Choroid plexus epithelial cell (primary cell): ENCODE measurements at regions not wholly inside any gene's neighbourhood (a gene's known extent, or its start where the extent isn't known, plus 50 kb on each side); places are given as distances from the start of the nearest gene placed in this dataset.

ENCODE experiments used
- DNase-seq: peaks from one replicate; pipeline ENCODE4 v3.0.0-alpha.2; 2010; ENCODE audit warnings: low read depth
- H3K4me3 ChIP-seq: 2 replicates; pipeline ENCODE4 v1.5.1; 2011; ENCODE audit warnings: low read depth, mild to moderate bottlenecking, control low read depth, low read length, moderate library complexity
- TF ChIP-seq, protein P1 (sequence below): conservative IDR thresholded peaks from 2 replicates; pipeline ENCODE4 v1.5.1; 2011; ENCODE audit warnings: low read depth, mild to moderate bottlenecking, control low read depth, inconsistent platforms, low read length, moderate library complexity

GRCh38 chr4:178140326-178140915 lies 698.2 kb upstream of the AGA start:
- no peak for DNase-seq
- H3K4me3 ChIP-seq, result no peak overlapping the region
- TF ChIP-seq, protein P1, sequence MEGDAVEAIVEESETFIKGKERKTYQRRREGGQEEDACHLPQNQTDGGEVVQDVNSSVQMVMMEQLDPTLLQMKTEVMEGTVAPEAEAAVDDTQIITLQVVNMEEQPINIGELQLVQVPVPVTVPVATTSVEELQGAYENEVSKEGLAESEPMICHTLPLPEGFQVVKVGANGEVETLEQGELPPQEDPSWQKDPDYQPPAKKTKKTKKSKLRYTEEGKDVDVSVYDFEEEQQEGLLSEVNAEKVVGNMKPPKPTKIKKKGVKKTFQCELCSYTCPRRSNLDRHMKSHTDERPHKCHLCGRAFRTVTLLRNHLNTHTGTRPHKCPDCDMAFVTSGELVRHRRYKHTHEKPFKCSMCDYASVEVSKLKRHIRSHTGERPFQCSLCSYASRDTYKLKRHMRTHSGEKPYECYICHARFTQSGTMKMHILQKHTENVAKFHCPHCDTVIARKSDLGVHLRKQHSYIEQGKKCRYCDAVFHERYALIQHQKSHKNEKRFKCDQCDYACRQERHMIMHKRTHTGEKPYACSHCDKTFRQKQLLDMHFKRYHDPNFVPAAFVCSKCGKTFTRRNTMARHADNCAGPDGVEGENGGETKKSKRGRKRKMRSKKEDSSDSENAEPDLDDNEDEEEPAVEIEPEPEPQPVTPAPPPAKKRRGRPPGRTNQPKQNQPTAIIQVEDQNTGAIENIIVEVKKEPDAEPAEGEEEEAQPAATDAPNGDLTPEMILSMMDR, result no peak

GRCh38 chr4:178142724-178143123 lies 700.5 kb upstream of the AGA start:
- TF ChIP-seq, protein P1, result no peak
- DNase-seq, result no peak
- H3K4me3 ChIP-seq, result no peak overlapping the region

GRCh38 chr4:178148106-178148505 lies 705.9 kb upstream of the AGA start:
- TF ChIP-seq, protein P1, result no peak
- no peak for DNase-seq

GRCh38 chr4:178165251-178165950 lies 723.2 kb upstream of the AGA start:
- DNase-seq, result no peak
- TF ChIP-seq, protein P1, result no peak
- H3K4me3 ChIP-seq, result no peak overlapping the region

More at GRCh38 chr4:178148106-178148505, 705.9 kb upstream of the AGA start:
- H3K4me3 ChIP-seq, result no peak overlapping the region

DNA sequence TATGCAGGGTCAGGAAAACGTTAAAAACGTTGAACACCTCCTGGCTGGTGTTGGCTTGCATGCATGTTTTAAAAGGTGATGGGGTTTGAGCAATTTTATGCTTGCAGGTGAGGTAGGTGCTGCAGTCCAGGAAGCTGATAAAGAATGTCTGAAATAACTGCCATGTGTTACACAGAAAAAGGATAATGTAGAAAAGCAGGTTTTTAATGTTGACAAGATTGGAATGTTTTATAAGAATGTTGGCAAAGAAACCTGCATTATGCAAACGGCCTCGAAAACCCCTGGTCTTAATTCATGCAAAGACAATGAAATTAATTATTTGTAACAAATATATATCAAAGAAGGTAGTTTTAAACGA lies 723.7 kb upstream of the AGA start:
- DNase-seq, result no peak
- TF ChIP-seq, protein P1, result no peak
- H3K4me3 ChIP-seq, result no peak overlapping the region

DNA sequence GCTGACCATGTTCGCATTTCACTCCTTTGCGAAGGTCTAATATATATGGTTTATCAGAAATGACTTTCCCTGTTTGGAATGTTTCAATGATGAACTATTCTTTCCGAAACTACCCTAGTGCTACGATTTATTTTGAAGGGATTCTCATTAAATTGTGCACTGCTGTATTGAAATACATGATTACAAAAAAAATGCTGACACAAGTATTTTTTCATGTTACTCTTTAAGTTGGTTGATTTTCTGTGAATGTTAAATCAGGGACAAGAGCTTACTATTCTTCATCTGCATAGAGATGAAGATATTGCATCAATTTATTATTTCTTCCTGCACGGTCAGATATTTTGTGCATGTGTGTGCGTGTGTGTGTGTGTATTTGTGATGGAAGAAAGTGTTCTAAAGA lies 731.5 kb upstream of the AGA start:
- TF ChIP-seq, protein P1, result no peak
- no peak for DNase-seq
- no peak overlapping the region for H3K4me3 ChIP-seq

- no peak overlapping the region for H3K4me3 ChIP-seq
- TF ChIP-seq, protein P1, result no peak
- DNase-seq, result no peak
Observed at GRCh38 chr4:178174756-178175155, 732.5 kb upstream of the AGA start.
